ENCODE measurements at regions not wholly inside any gene's neighbourhood (a gene's known extent, or its start where the extent isn't known, plus 50 kb on each side); places are given as distances from the start of the nearest gene placed in this dataset.

DNA sequence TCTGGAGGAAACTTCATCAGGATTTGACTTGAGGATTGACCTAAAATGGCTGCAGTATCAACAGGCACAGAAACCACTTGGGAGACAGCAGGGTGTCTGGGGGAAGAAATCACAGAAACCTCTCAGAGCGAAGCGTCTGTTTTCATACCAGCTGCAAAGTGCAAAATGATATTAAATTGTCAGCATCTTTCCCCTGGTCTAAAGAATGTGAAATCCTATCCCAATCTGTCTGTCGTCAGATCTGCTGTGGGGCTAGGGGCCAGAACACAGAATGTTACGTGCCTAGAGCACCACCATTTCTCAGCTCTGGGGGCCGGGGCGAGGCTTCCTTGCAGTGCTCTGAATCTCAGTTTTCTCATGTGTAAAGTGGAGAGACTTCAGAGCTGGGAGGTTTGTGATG, 54.1 kb upstream of the MYCN start:
- Mint-ChIP-seq H3K9me3 (ENCODE audit: low read depth) (no peaks in the 10 kb centered on the region), H3K4me3 (no peak overlapping the region)

DNA sequence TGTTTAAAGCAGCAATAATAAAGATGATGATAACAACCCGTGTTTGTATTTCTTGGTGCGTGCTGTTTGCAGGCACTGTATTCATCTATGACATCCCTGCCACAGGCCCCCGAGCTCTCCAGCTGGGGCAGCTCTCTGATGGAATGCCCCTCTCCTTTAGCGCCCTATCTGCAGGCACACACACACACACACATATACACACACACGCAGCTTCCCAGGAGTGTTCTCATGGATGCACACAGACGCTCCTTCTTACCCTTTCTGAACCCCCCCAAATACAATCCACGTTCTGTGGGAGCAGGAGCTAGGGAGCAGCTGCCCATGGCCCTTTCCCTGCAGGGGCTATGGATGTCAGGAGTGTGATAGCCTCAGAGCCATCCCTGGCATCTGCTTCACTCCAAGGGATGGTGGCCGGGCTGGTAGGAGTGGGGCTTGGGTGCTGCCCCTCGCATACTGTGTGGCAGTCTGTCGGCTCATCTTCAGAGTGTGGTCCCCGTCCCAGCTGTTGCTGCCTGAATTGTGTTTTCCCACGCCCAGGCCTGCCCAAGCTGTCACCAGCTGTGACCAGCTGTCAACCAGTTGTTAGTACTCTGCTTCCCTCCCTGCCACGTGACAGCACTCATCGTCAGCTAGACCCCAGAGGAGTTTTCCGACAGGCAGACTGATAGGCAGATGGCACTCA, 50.8 kb upstream of the MYCN start:
- Mint-ChIP-seq H3K36me3 (no peaks in the 10 kb centered on the region), H3K27me3 (no peaks in the 10 kb centered on the region), H3K4me1 (no peaks in the 10 kb centered on the region), H3K27ac (no peak overlapping the region), H3K4me3 (no peak overlapping the region), H3K9me3 (ENCODE audit: low read depth) (no peaks in the 10 kb centered on the region)
- ATAC-seq (no peak), DNase-seq (no peak)
- CTCF ChIA-PET: no interaction called here

More for the DNA sequence above, 54.1 kb upstream of the MYCN start:
- Mint-ChIP-seq H3K36me3 (no peaks in the 10 kb centered on the region), H3K4me1 (no peaks in the 10 kb centered on the region), H3K27ac (no peak overlapping the region), H3K27me3 (no peaks in the 10 kb centered on the region)
- ATAC-seq (no peak), DNase-seq (no peak)
- CTCF ChIA-PET: no interaction called here

DNA sequence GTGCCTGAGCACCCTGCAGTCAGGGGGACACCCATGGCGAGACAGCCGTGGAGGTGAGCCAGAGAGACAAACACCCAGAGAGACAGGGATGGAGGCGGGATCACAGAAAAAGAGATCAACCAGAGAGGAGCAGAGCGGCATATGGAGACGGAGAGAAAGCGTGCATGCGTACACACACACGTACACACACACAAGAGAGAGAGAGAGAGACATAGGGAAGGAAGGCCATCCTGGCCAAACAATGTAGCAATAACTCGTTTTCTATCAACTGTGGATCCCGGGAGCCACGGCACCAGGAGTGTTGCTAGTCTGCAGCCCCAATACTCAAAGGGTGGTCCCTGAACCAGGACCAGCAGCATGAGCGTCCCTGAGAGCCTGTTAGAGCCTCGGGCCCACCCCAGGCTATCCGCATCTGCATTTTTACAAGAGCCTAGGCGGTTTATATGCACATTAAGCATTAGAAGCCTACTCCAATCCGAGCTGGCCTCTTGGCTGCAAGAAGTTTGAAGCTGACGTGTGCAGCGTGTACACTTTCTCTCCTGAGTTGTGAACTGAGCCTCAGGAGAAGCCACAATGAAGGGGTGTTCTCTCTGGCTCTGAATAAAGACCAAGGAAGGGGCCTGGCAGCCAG, 50.1 kb upstream of the MYCN start:
- ATAC-seq: no peak
- H3K27ac Mint-ChIP-seq: no peak overlapping the region
- H3K27me3 Mint-ChIP-seq: no peaks in the 10 kb centered on the region
- no peak overlapping the region for H3K4me3 Mint-ChIP-seq
- CTCF ChIA-PET: no interaction called here
- no peaks in the 10 kb centered on the region for H3K9me3 Mint-ChIP-seq (ENCODE audit: low read depth)
- DNase-seq: no peak
- no peaks in the 10 kb centered on the region for H3K4me1 Mint-ChIP-seq
- no peaks in the 10 kb centered on the region for H3K36me3 Mint-ChIP-seq

Measured in activated CD8-positive, alpha-beta memory T cell treated with anti-CD3 and anti-CD28 coated beads, Interleukin-2, amount 10 ng/mL, durations not matched to agents 7 days and 5 days (primary cell).